Left cardiac atrium (tissue), 4 donors: ENCODE measurements at regions not wholly inside any gene's neighbourhood (a gene's known extent, or its start where the extent isn't known, plus 50 kb on each side); places are given as distances from the start of the nearest gene placed in this dataset.

Experiments
- ATAC-seq, 2 donors: fragments of 200-7000 bp; cut with Tn5 transposase; one replicate each; pipeline ENCODE4 v1.9.1; 2020; ENCODE audit warnings: mild to moderate bottlenecking in 2 of 2, moderate library complexity in 2 of 2
- DNase-seq: peaks from one replicate; pipeline ENCODE4 v3.0.0-alpha.2; 2020
- intact Hi-C, 2 donors: fragments of 100-400 bp; cut with DNase I; formaldehyde crosslinking; loops; one replicate each; pipeline versions ENCODE4 v1.14.1 to v1.15.1; 2022 to 2023
- donor health status: DM: no; HTN: yes; CAD: no.
- donor health status: DM: no; HTN: yes; CAD: no; lungs with severe emphysema.
- donor health status: DM: yes; HTN: yes; CAD: no.
- donor health status: Dilated cardiomyopathy.

- ATAC-seq = no peak
- no peak for DNase-seq
- intact Hi-C loops = no loop called here
Measured at GRCh38 chr12:58812214-58812613, 108.1 kb downstream of the LRIG3 start.

- ATAC-seq = peak in 1 of 2 donors; percentile 29
- intact Hi-C loops = no loop called here
- no peak for DNase-seq
Measured at GRCh38 chr12:58814036-58814435, 106.3 kb downstream of the LRIG3 start.

- intact Hi-C loops = no loop called here
- no peak for DNase-seq
- no peak for ATAC-seq
Measured at GRCh38 chr12:58815235-58815634, 105.1 kb downstream of the LRIG3 start.

GRCh38 chr12:58818546-58818945 lies 101.8 kb downstream of the LRIG3 start:
- ATAC-seq = no peak
- intact Hi-C loops = no loop called here
- DNase-seq = no peak

GRCh38 chr12:58819345-58819744 lies 101.0 kb downstream of the LRIG3 start:
- intact Hi-C loops = no loop called here
- no peak for DNase-seq
- peak in 1 of 2 donors; percentile 29 for ATAC-seq

- no peak for DNase-seq
- intact Hi-C loops = no loop called here
- no peak for ATAC-seq
Measured at GRCh38 chr12:58819985-58820384, 100.3 kb downstream of the LRIG3 start.
